HEK293T (cell line): ENCODE measurements at regions not wholly inside any gene's neighbourhood (a gene's known extent, or its start where the extent isn't known, plus 50 kb on each side); places are given as distances from the start of the nearest gene placed in this dataset.

Experiments
- CTCF ChIA-PET: fragments of 350-600 bp; formaldehyde crosslinking; extraction: SDS; loops from one replicate; lab custom pipeline; 2021; ENCODE audit warnings: antibody characterized with exemption, inconsistent platforms; lab: Yijun Ruan, JAX
- POLR2A ChIA-PET: fragments of 350-600 bp; formaldehyde crosslinking; extraction: SDS; loops from one replicate; lab custom pipeline; 2020; ENCODE audit warnings: antibody characterized with exemption, inconsistent platforms; lab: Yijun Ruan, JAX
- DNase-seq: peaks from one replicate; pipeline ENCODE4 v3.0.0; 2012; ENCODE audit warnings: mixed read lengths; ENCODE audit errors: extremely low spot score
- ARNT ChIP-seq: fragments of 450-650 bp; IDR thresholded peaks from 2 replicates; pipeline ENCODE4 v1.6.1; 2017; ENCODE audit warnings: mild to moderate bottlenecking
- BHLHE40 ChIP-seq: fragments of 450-650 bp; IDR thresholded peaks from 2 replicates; pipeline ENCODE4 v1.6.1; 2016; ENCODE audit warnings: mild to moderate bottlenecking, moderate library complexity, borderline replicate concordance
- CTBP1 ChIP-seq: fragments of 450-650 bp; IDR thresholded peaks from 2 replicates; pipeline ENCODE4 v1.6.1; 2016; ENCODE audit warnings: borderline replicate concordance
- ELF4 ChIP-seq: fragments of 450-650 bp; IDR thresholded peaks from 2 replicates; pipeline ENCODE4 v1.6.1; 2017; ENCODE audit warnings: antibody characterized with exemption
- FOXA1 ChIP-seq: fragments of 450-650 bp; IDR thresholded peaks from 2 replicates; pipeline ENCODE4 v1.6.1; 2016; ENCODE audit warnings: mild to moderate bottlenecking
- FOXK2 ChIP-seq: fragments of 450-650 bp; IDR thresholded peaks from 2 replicates; pipeline ENCODE4 v1.6.1; 2016; ENCODE audit warnings: mild to moderate bottlenecking
- FOXM1 ChIP-seq: fragments of 450-650 bp; IDR thresholded peaks from 2 replicates; pipeline ENCODE4 v1.6.1; 2017; ENCODE audit warnings: mild to moderate bottlenecking, borderline replicate concordance
- HDGF ChIP-seq: fragments of 450-650 bp; IDR thresholded peaks from 2 replicates; pipeline ENCODE4 v1.6.1; 2017; ENCODE audit warnings: antibody characterized with exemption, borderline replicate concordance
- L3MBTL2 ChIP-seq: fragments of 450-650 bp; conservative IDR thresholded peaks from 2 replicates; pipeline ENCODE4 v1.6.1; 2016; ENCODE audit warnings: mild to moderate bottlenecking
- LEF1 ChIP-seq: fragments of 450-650 bp; IDR thresholded peaks from 2 replicates; pipeline ENCODE4 v1.6.1; 2017; ENCODE audit warnings: mild to moderate bottlenecking, borderline replicate concordance
- NFRKB ChIP-seq: fragments of 450-650 bp; IDR thresholded peaks from 2 replicates; pipeline ENCODE4 v1.6.1; 2016; ENCODE audit warnings: mild to moderate bottlenecking, moderate library complexity
- PKNOX1 ChIP-seq: fragments of 450-650 bp; IDR thresholded peaks from 2 replicates; pipeline ENCODE4 v1.6.1; 2016
- SP1 ChIP-seq: fragments of 450-650 bp; IDR thresholded peaks from 2 replicates; pipeline ENCODE4 v1.6.1; 2017
- SUZ12 ChIP-seq: fragments of 450-650 bp; IDR thresholded peaks from 2 replicates; pipeline ENCODE4 v1.6.1; 2016; ENCODE audit warnings: mild to moderate bottlenecking
- TARDBP ChIP-seq: fragments of 450-650 bp; IDR thresholded peaks from 2 replicates; pipeline ENCODE4 v1.6.1; 2016
- ZNF384 ChIP-seq: fragments of 450-650 bp; IDR thresholded peaks from 2 replicates; pipeline ENCODE4 v1.6.1; 2016

GRCh38 chr9:73095425-73095824, 56.2 kb upstream of the ANXA1 start:
- POLR2A ChIA-PET, result no interaction called here
- DNase-seq, result no peak
- CTCF ChIA-PET, result no interaction called here
- TF ChIP-seq LEF1, result no peak
- no peak for TF ChIP-seq ELF4
- TF ChIP-seq ZNF384, result no peak
- no peak for TF ChIP-seq ARNT
- no peak for TF ChIP-seq TARDBP
- no peak for TF ChIP-seq CTBP1
- TF ChIP-seq L3MBTL2, result no peak
- TF ChIP-seq SP1, result no peak
- TF ChIP-seq HDGF, result no peak
- TF ChIP-seq SUZ12, result no peak
- TF ChIP-seq PKNOX1, result no peak
- no peak for TF ChIP-seq FOXM1
- no peak for TF ChIP-seq FOXA1
- TF ChIP-seq FOXK2, result no peak
- TF ChIP-seq BHLHE40, result no peak

DNA sequence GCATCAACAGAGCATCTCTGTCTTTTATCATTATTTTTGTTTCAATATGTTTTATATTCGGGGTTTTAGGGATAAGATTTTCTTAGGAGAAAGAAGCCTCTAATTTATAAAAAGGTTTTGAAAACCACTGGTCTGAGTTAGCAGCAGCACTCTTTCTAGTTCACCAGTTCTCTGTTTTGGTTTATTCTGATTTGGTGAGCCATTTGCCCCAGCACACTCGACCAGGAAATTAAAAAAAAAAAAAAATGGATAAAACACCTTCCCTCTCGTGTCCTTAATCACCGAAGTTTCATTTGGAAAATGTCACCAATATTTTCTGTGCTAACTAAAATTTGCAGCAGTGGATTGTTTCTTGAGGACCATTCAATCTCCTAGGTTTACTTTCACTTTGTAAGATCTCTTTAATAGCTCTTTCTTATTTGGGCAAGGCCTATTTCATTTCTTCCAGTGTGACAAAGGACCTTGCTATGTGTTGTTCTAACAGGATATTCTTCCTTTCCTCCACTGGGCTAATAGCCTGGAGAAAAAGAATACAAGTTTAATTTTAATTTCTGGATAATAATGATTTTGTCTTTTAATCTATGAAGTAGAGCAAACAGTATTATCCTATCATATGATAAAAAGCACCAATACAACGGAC, 57.8 kb upstream of the ANXA1 start:
- no peak for DNase-seq
- ChIA-PET CTCF (interaction anchor here (0.9 kb wide), 1 partner anchor 14 kb away, joined by 5 read pairs; no protein-coding TSS in a partner anchor), POLR2A (no interaction called here)
- TF ChIP-seq ARNT (no peak), NFRKB (no peak), FOXM1 (no peak), BHLHE40 (no peak), FOXK2 (no peak), TARDBP (no peak), ZNF384 (no peak), SP1 (no peak)

GRCh38 chr9:73093016-73093739, 58.5 kb upstream of the ANXA1 start:
- no peak for DNase-seq
- TF ChIP-seq LEF1, result no peak
- TF ChIP-seq CTBP1, result no peak
- TF ChIP-seq ELF4, result no peak
- no peak for TF ChIP-seq NFRKB
- TF ChIP-seq BHLHE40, result no peak
- TF ChIP-seq TARDBP, result no peak
- no peak for TF ChIP-seq SUZ12
- no peak for TF ChIP-seq FOXK2
- no peak for TF ChIP-seq L3MBTL2
- no peak for TF ChIP-seq FOXM1
- TF ChIP-seq HDGF, result no peak
- TF ChIP-seq SP1, result no peak
- TF ChIP-seq FOXA1, result no peak
- CTCF ChIA-PET, result interaction anchor here (0.9 kb wide), 1 partner anchor 15 kb away, joined by 5 read pairs; no protein-coding TSS in a partner anchor
- POLR2A ChIA-PET, result no interaction called here

GRCh38 chr9:73091909-73092308, 59.8 kb upstream of the ANXA1 start:
- no peak for DNase-seq
- ChIA-PET POLR2A (no interaction called here), CTCF (no interaction called here)
- TF ChIP-seq BHLHE40, result no peak
- TF ChIP-seq CTBP1, result no peak
- TF ChIP-seq HDGF, result no peak
- no peak for TF ChIP-seq ZNF384
- no peak for TF ChIP-seq L3MBTL2
- no peak for TF ChIP-seq PKNOX1
- TF ChIP-seq FOXM1, result no peak
- no peak for TF ChIP-seq SP1
- TF ChIP-seq TARDBP, result no peak
- no peak for TF ChIP-seq NFRKB
- TF ChIP-seq FOXA1, result no peak

GRCh38 chr9:73090214-73090613, 61.5 kb upstream of the ANXA1 start:
- TF ChIP-seq HDGF, result no peak
- no peak for TF ChIP-seq SUZ12
- TF ChIP-seq PKNOX1, result no peak
- TF ChIP-seq SP1, result no peak
- no peak for TF ChIP-seq BHLHE40
- TF ChIP-seq ARNT, result no peak
- no peak for TF ChIP-seq ZNF384
- no peak for TF ChIP-seq TARDBP
- no peak for TF ChIP-seq CTBP1
- TF ChIP-seq L3MBTL2, result no peak
- TF ChIP-seq NFRKB, result no peak
- TF ChIP-seq FOXA1, result no peak
- TF ChIP-seq ELF4, result no peak
- POLR2A ChIA-PET, result no interaction called here
- no peak for DNase-seq
- CTCF ChIA-PET, result no interaction called here
